ENCODE measurements at regions not wholly inside any gene's neighbourhood (a gene's known extent, or its start where the extent isn't known, plus 50 kb on each side); places are given as distances from the start of the nearest gene placed in this dataset.

- no peak for TF ChIP-seq CTCF (IDR thresholded peaks at IDR 0.05)
- no peak for TF ChIP-seq POLR2AphosphoS5 (IDR thresholded peaks at IDR 0.05)
- no peak for TF ChIP-seq EP300 (IDR thresholded peaks at IDR 0.05)
- TF ChIP-seq POLR2A (IDR thresholded peaks at IDR 0.05) = no peak
These were observed 663.6 kb upstream of the NRXN1 start for GRCh38 chr2:51695531-51695930.
